Liver (tissue), 8 donors: ENCODE measurements at regions not wholly inside any gene's neighbourhood (a gene's known extent, or its start where the extent isn't known, plus 50 kb on each side); places are given as distances from the start of the nearest gene placed in this dataset.

Experiments used
- DNase-seq: peaks from one replicate; pipeline ENCODE4 v3.0.0-alpha.2; 2017; ENCODE audit warnings: low spot score
- H3K27ac ChIP-seq, 2 donors: one replicate each; pipeline ENCODE4 v1.7.0; 2013; ENCODE audit warnings: inconsistent platforms in 2 of 2, low read length in 2 of 2, control low read depth in 1 of 2, low read depth in 1 of 2, mild to moderate bottlenecking in 1 of 2
- H3K27me3 ChIP-seq, 4 donors: one replicate each; pipeline versions ENCODE4 v1.6.1 to v1.7.0; 2013; ENCODE audit warnings: low read length in 3 of 4, inconsistent platforms in 1 of 4, mild to moderate bottlenecking in 1 of 4, moderate library complexity in 1 of 4; ENCODE audit not compliant: control insufficient read depth in 4 of 4, insufficient read depth in 4 of 4
- H3K36me3 ChIP-seq, 4 donors: one replicate each; pipeline versions ENCODE4 v1.6.1 to v1.7.0; 2013; ENCODE audit warnings: low read length in 3 of 4, mild to moderate bottlenecking in 3 of 4, low read depth in 1 of 4, moderate library complexity in 1 of 4; ENCODE audit not compliant: control insufficient read depth in 4 of 4, insufficient read depth in 3 of 4
- H3K4me1 ChIP-seq, 4 donors: one replicate each; pipeline versions ENCODE4 v1.6.1 to v1.7.0; 2013; ENCODE audit warnings: low read length in 3 of 4, mild to moderate bottlenecking in 3 of 4, moderate library complexity in 1 of 4; ENCODE audit not compliant: control insufficient read depth in 4 of 4, insufficient read depth in 4 of 4
- H3K4me3 ChIP-seq, 3 donors: one replicate each; pipeline versions ENCODE4 v1.6.1 to v1.7.0; 2013; ENCODE audit warnings: low read length in 3 of 3, control low read depth in 1 of 3, low read depth in 1 of 3, mild to moderate bottlenecking in 1 of 3
- H3K9ac ChIP-seq, 2 donors: one replicate each; pipeline ENCODE4 v1.7.0; 2013; ENCODE audit warnings: low read length in 2 of 2, mild to moderate bottlenecking in 2 of 2, moderate library complexity in 2 of 2, control low read depth in 1 of 2, low read depth in 1 of 2
- H3K9me3 ChIP-seq, 4 donors: one replicate each; pipeline versions ENCODE4 v1.6.1 to v1.7.0; 2013; ENCODE audit warnings: low read length in 3 of 4; ENCODE audit not compliant: control insufficient read depth in 4 of 4
- CTCF ChIP-seq: fragments of 150-350 bp; IDR thresholded peaks from 2 replicates; pipeline ENCODE4 v1.5.1; 2017; ENCODE audit warnings: improper control_type of control experiment, low read depth, low read length; ENCODE audit not compliant: missing input control
- FOXA2 ChIP-seq: IDR thresholded peaks from 2 replicates; pipeline ENCODE4 v1.6.1; 2016; ENCODE audit warnings: antibody characterized with exemption
- GABPA ChIP-seq, 2 donors: IDR thresholded peaks in 1 of 2; conservative IDR thresholded peaks in 1 of 2; 2 replicates each; pipeline ENCODE4 v1.6.1; 2016; ENCODE audit warnings: antibody characterized with exemption in 2 of 2, mild to moderate bottlenecking in 1 of 2, moderate library complexity in 1 of 2
- JUND ChIP-seq, 2 donors: IDR thresholded peaks; 2 replicates each; pipeline ENCODE4 v1.6.1; 2016; ENCODE audit warnings: antibody characterized with exemption in 2 of 2
- NR2F2 ChIP-seq: IDR thresholded peaks from 2 replicates; pipeline ENCODE4 v1.6.1; 2016; ENCODE audit warnings: antibody characterized with exemption
- SP1 ChIP-seq: IDR thresholded peaks from 2 replicates; pipeline ENCODE4 v1.6.1; 2018; ENCODE audit warnings: antibody characterized with exemption, mild to moderate bottlenecking
- YY1 ChIP-seq: IDR thresholded peaks from 2 replicates; pipeline ENCODE4 v1.6.1; 2016; ENCODE audit warnings: antibody characterized with exemption, mild to moderate bottlenecking
- ZBTB33 ChIP-seq: IDR thresholded peaks from 2 replicates; pipeline ENCODE4 v1.6.1; 2016; ENCODE audit warnings: antibody characterized with exemption
- WGBS: extraction: QIAGEN DNeasy Blood & Tissue Kit; methylation state at CpG from one replicate; pipeline ENCODE4 v1.1.7; 2013; 5-methylcytosine and 5-hydroxymethylcytosine counted together
- TF ChIP-seq, protein P1 (sequence below): IDR thresholded peaks from 2 replicates; pipeline ENCODE4 v1.6.1; 2016; ENCODE audit warnings: antibody characterized with exemption
- TF ChIP-seq, protein P2 (sequence below): IDR thresholded peaks from 2 replicates; pipeline ENCODE4 v1.6.1; 2016; ENCODE audit warnings: antibody characterized with exemption, mild to moderate bottlenecking
- donor health status: healthy.
- donor health status: healthy.
- donor health status: healthy.
- donor health status: healthy.
- donor health status: healthy.

GRCh38 chr5:2175041-2175440, 292.3 kb upstream of the IRX4 start (continued):
- no peak for TF ChIP-seq NR2F2

DNA sequence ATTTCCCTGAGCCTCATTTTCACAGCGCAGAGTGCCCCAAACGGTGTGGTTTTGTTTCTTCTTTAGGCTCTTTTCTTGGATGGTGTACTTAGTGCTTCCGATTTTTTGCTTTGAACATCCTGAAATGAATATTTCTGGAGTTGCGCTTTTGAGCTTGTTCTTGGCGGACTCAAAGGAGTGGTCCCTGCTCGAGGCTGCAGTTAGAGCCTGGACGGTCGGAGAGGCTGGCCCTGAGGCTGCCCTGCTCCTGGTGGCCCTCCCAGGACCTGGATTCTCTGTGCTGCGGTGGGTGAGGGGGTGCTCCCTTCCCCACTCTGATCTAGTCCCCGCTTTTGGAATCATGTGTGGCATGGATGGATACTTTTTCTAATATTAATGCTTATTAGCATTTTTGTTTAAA, 291.8 kb upstream of the IRX4 start:
- H3K27me3 ChIP-seq = no peaks in the 10 kb centered on the region
- TF ChIP-seq GABPA (IDR thresholded peaks at IDR 0.05 in 1 of 2, conservative IDR thresholded peaks at IDR 0.05 in 1 of 2) (no peak), YY1 (no peak), SP1 (no peak)
- TF ChIP-seq, protein P1, sequence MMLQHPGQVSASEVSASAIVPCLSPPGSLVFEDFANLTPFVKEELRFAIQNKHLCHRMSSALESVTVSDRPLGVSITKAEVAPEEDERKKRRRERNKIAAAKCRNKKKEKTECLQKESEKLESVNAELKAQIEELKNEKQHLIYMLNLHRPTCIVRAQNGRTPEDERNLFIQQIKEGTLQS = no peak
- TF ChIP-seq, protein P2, sequence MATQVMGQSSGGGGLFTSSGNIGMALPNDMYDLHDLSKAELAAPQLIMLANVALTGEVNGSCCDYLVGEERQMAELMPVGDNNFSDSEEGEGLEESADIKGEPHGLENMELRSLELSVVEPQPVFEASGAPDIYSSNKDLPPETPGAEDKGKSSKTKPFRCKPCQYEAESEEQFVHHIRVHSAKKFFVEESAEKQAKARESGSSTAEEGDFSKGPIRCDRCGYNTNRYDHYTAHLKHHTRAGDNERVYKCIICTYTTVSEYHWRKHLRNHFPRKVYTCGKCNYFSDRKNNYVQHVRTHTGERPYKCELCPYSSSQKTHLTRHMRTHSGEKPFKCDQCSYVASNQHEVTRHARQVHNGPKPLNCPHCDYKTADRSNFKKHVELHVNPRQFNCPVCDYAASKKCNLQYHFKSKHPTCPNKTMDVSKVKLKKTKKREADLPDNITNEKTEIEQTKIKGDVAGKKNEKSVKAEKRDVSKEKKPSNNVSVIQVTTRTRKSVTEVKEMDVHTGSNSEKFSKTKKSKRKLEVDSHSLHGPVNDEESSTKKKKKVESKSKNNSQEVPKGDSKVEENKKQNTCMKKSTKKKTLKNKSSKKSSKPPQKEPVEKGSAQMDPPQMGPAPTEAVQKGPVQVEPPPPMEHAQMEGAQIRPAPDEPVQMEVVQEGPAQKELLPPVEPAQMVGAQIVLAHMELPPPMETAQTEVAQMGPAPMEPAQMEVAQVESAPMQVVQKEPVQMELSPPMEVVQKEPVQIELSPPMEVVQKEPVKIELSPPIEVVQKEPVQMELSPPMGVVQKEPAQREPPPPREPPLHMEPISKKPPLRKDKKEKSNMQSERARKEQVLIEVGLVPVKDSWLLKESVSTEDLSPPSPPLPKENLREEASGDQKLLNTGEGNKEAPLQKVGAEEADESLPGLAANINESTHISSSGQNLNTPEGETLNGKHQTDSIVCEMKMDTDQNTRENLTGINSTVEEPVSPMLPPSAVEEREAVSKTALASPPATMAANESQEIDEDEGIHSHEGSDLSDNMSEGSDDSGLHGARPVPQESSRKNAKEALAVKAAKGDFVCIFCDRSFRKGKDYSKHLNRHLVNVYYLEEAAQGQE = no peak
- no peak overlapping the region for H3K27ac ChIP-seq
- H3K36me3 ChIP-seq = no peaks in the 10 kb centered on the region
- no peak for DNase-seq
- H3K9me3 ChIP-seq = no peaks in the 10 kb centered on the region
- no peaks in the 10 kb centered on the region for H3K4me1 ChIP-seq
- 77% methylated on average over 10 of the region's 10 CpGs for WGBS
- no peak overlapping the region for H3K9ac ChIP-seq
- no peak overlapping the region for H3K4me3 ChIP-seq

DNA sequence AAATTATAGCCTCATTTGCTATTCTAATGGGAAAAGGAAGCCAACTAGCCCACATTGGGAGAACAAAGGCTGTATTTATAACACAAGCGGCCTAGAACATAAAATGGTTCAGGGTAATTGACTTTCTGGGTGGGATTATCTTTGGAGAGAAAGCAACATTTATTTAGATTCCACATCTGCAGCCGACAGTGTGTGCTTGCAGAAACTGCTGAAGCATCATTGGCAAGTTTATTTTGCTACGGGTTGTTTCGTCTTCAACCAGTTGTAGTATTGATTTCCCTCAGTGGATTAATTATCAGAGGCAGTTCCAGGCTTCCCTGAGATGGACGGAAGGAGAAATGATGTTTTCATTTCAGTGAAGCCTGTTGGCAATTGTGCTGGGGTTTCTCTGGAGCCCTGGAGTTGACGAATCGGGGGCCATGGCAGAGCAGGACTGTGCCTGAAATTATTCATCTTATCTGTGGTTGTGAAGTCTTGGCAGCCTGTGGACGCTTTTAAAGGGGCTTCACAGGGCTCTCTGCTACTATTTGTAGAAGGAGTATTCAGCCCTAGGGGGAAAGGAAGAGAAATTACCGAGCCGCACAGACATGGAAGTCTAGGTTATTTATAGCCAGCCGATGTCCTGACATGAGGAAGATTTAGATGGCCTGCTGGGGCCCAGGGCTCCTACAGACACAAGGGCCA, 290.6 kb upstream of the IRX4 start:
- Histone ChIP-seq H3K36me3 (no peaks in the 10 kb centered on the region), H3K27me3 (peaks cover 0 to 3% (median 0%) of the 10 kb centered on the region in 4 donors), H3K9ac (no peak overlapping the region), H3K4me3 (no peak overlapping the region), H3K4me1 (no peaks in the 10 kb centered on the region), H3K9me3 (no peaks in the 10 kb centered on the region), H3K27ac (no peak overlapping the region)
- WGBS = 46% methylated on average over 11 of the region's 11 CpGs
- TF ChIP-seq FOXA2 = no peak
- TF ChIP-seq GABPA (IDR thresholded peaks at IDR 0.05 in 1 of 2, conservative IDR thresholded peaks at IDR 0.05 in 1 of 2) = no peak
- TF ChIP-seq ZBTB33 = no peak
- TF ChIP-seq JUND (IDR thresholded peaks at IDR 0.05) = no peak
- no peak for TF ChIP-seq CTCF
- DNase-seq = no peak
